ENCODE measurements at regions not wholly inside any gene's neighbourhood (a gene's known extent, or its start where the extent isn't known, plus 50 kb on each side); places are given as distances from the start of the nearest gene placed in this dataset.

- no peak for DNase-seq (ENCODE audit: low read depth)
- TF ChIP-seq MAX (IDR thresholded peaks at IDR 0.05; ENCODE audit: low read depth, low read length) (no peak), MYC (IDR thresholded peaks at IDR 0.05; ENCODE audit: low read depth, low read length) (no peak), POLR2A (IDR thresholded peaks at IDR 0.05; ENCODE audit: extremely low read depth, insufficient read length) (no peak), CTCF (IDR thresholded peaks at IDR 0.05; ENCODE audit: low read depth, low read length) (no peak)
Observed at GRCh38 chr16:26877421-26877820, 189.3 kb upstream of the C16orf82 start.

GRCh38 chr16:26885674-26886073 lies 181.1 kb upstream of the C16orf82 start:
- no peak overlapping the region for H3K4me3 ChIP-seq (ENCODE audit: low read depth, low read length)
- no peak for DNase-seq (ENCODE audit: low read depth)
- TF ChIP-seq CTCF (IDR thresholded peaks at IDR 0.05; ENCODE audit: low read depth, low read length) (no peak), POLR2A (IDR thresholded peaks at IDR 0.05; ENCODE audit: extremely low read depth, insufficient read length) (no peak), MYC (IDR thresholded peaks at IDR 0.05; ENCODE audit: low read depth, low read length) (no peak)

More at GRCh38 chr16:26877421-26877820, 189.3 kb upstream of the C16orf82 start:
- H3K4me3 ChIP-seq (ENCODE audit: low read depth, low read length) = no peak overlapping the region

GRCh38 chr16:26889740-26890139 lies 177.0 kb upstream of the C16orf82 start:
- H3K4me3 ChIP-seq (ENCODE audit: low read depth, low read length) = no peak overlapping the region
- TF ChIP-seq MYC (IDR thresholded peaks at IDR 0.05; ENCODE audit: low read depth, low read length) = no peak
- no peak for TF ChIP-seq CTCF (IDR thresholded peaks at IDR 0.05; ENCODE audit: low read depth, low read length)
- no peak for TF ChIP-seq POLR2A (IDR thresholded peaks at IDR 0.05; ENCODE audit: extremely low read depth, insufficient read length)
- no peak for TF ChIP-seq MAX (IDR thresholded peaks at IDR 0.05; ENCODE audit: low read depth, low read length)
- no peak for DNase-seq (ENCODE audit: low read depth)

GRCh38 chr16:26898200-26898599 lies 168.5 kb upstream of the C16orf82 start:
- no peak for TF ChIP-seq CTCF (IDR thresholded peaks at IDR 0.05; ENCODE audit: low read depth, low read length)
- TF ChIP-seq MAX (IDR thresholded peaks at IDR 0.05; ENCODE audit: low read depth, low read length) = no peak
- TF ChIP-seq POLR2A (IDR thresholded peaks at IDR 0.05; ENCODE audit: extremely low read depth, insufficient read length) = no peak
- H3K4me3 ChIP-seq (ENCODE audit: low read depth, low read length) = no peak overlapping the region
- DNase-seq (ENCODE audit: low read depth) = no peak

- H3K4me3 ChIP-seq (ENCODE audit: low read depth, low read length) = no peak overlapping the region
- TF ChIP-seq POLR2A (IDR thresholded peaks at IDR 0.05; ENCODE audit: extremely low read depth, insufficient read length) = no peak
- TF ChIP-seq MAX (IDR thresholded peaks at IDR 0.05; ENCODE audit: low read depth, low read length) = no peak
- TF ChIP-seq MYC (IDR thresholded peaks at IDR 0.05; ENCODE audit: low read depth, low read length) = no peak
- no peak for TF ChIP-seq CTCF (IDR thresholded peaks at IDR 0.05; ENCODE audit: low read depth, low read length)
- no peak for DNase-seq (ENCODE audit: low read depth)
Observed at GRCh38 chr16:26901196-26901861, 165.4 kb upstream of the C16orf82 start.

GRCh38 chr16:26901983-26902382 lies 164.7 kb upstream of the C16orf82 start:
- no peak overlapping the region for H3K4me3 ChIP-seq (ENCODE audit: low read depth, low read length)
- no peak for DNase-seq (ENCODE audit: low read depth)
- no peak for TF ChIP-seq MYC (IDR thresholded peaks at IDR 0.05; ENCODE audit: low read depth, low read length)
- TF ChIP-seq MAX (IDR thresholded peaks at IDR 0.05; ENCODE audit: low read depth, low read length) = no peak
- no peak for TF ChIP-seq POLR2A (IDR thresholded peaks at IDR 0.05; ENCODE audit: extremely low read depth, insufficient read length)
- TF ChIP-seq CTCF (IDR thresholded peaks at IDR 0.05; ENCODE audit: low read depth, low read length) = no peak
